Spinal cord (tissue), 9 donors: ENCODE measurements at regions not wholly inside any gene's neighbourhood (a gene's known extent, or its start where the extent isn't known, plus 50 kb on each side); places are given as distances from the start of the nearest gene placed in this dataset.

Source experiments
- DNase-seq, 6 donors: peaks; one replicate each; pipeline versions ENCODE4 v3.0.0 to v3.0.0-alpha.2; 2013 to 2015; ENCODE audit warnings: low spot score in 6 of 6, low read depth in 4 of 6
- H3K27ac ChIP-seq: one replicate; pipeline ENCODE4 v1.5.1; 2013; ENCODE audit warnings: low read depth, low read length, control low read depth
- H3K27me3 ChIP-seq: one replicate; pipeline ENCODE4 v1.6.1; 2013; ENCODE audit warnings: low read length; ENCODE audit not compliant: control insufficient read depth, insufficient read depth
- H3K36me3 ChIP-seq: one replicate; pipeline ENCODE4 v1.6.1; 2013; ENCODE audit warnings: low read length; ENCODE audit not compliant: control insufficient read depth, insufficient read depth
- H3K4me1 ChIP-seq: one replicate; pipeline ENCODE4 v1.6.1; 2013; ENCODE audit warnings: low read length; ENCODE audit not compliant: control insufficient read depth, insufficient read depth
- H3K4me3 ChIP-seq: one replicate; pipeline ENCODE4 v1.5.1; 2013; ENCODE audit warnings: low read depth, low read length, control low read depth
- H3K9me3 ChIP-seq: one replicate; pipeline ENCODE4 v1.6.1; 2013; ENCODE audit warnings: low read length; ENCODE audit not compliant: control insufficient read depth, insufficient read depth
- WGBS: methylation state at CpG from one replicate; pipeline ENCODE4 v1.1.5; 2013; ENCODE audit warnings: missing lambda C conversion rate; ENCODE audit not compliant: insufficient coverage; 5-methylcytosine and 5-hydroxymethylcytosine counted together
- donor health status: healthy.

DNA sequence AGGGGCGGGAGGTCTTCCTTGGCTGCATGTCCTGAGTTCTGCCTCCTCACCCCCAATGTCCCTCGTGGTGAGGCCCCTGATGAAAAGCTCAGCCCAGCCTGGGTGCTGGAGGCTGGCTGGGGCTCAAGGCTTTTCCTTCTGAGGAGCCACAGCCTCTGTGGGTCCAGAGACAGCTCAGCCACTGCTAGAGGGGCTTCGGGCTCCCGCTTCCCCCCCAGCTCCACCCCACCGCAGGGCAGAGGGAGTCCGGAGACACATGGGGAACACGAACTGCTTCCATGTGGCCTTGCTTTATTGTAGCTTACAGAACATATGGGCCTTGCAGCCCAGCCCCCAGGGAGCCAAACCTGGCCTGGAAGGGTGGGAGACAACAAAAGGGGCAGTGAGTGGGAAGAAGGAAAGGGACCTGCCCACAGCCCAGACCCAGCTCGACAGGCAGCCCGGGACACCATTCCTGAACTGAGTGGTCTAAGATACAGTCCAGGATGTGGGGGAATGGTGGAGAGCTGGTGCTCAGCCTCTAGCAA lies 89.9 kb upstream of the NKX1-1 start:
- no peak for DNase-seq
- Histone ChIP-seq H3K4me1 (peaks cover 13% of the 10 kb centered on the region), H3K36me3 (no peaks in the 10 kb centered on the region), H3K27ac (no peak overlapping the region), H3K27me3 (peaks cover 7% of the 10 kb centered on the region), H3K4me3 (no peak overlapping the region), H3K9me3 (no peaks in the 10 kb centered on the region)
- WGBS = 82% methylated on average over 8 of the region's 9 CpGs

GRCh38 chr4:1495416-1496115 lies 89.3 kb upstream of the NKX1-1 start:
- Histone ChIP-seq H3K27me3 (peaks cover 13% of the 10 kb centered on the region), H3K36me3 (no peaks in the 10 kb centered on the region), H3K27ac (no peak overlapping the region), H3K9me3 (no peaks in the 10 kb centered on the region), H3K4me3 (no peak overlapping the region), H3K4me1 (peaks cover 19% of the 10 kb centered on the region)
- WGBS = 80% methylated on average over 33 of the region's 34 CpGs
- DNase-seq = no peak

DNA sequence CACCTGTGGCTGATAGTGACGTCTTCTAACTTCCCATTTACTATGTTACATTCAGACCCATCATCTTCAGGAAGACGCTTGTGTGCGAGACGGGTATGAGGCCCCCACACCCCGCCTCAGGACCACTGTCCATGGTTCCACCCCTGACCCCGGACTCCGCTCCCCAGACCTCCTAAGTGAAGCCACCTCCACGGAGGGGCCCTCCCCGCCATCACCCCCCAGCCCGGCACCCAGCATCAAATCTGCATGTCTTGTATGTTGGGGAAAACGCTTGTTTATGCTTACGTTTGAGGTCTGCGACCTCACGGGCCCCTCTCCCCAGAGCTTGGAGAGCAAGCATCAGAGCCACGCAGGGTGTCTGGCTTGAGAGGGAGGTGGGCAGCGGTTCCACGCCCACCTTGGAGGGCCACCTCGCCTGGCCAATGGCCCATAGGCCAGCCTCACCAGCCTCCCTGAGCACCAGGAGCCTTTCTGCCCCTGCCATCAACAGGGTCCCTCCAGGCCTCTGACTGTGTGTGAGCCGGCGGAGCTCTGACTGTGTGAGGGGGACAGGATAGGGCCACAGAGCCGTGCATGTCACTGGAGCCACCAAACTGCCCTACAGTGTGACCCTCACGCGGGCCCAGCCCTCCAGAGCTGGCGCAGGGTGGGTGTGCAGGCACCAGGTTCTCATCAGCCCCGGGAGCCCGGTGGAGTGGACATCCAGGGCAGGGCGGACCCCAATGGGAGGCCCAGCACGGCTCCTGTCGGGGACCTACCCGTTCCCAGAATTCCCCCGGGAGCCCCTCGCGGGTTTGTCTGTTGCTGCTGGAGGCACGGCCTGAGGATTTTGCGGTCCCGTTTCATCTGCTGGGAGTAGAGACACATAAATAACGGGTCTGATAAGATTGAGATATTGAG lies 88.4 kb upstream of the NKX1-1 start:
- no peak for DNase-seq
- no peaks in the 10 kb centered on the region for H3K9me3 ChIP-seq
- H3K36me3 ChIP-seq = no peaks in the 10 kb centered on the region
- H3K4me1 ChIP-seq = peaks cover 28% of the 10 kb centered on the region
- H3K27me3 ChIP-seq = peaks cover 15% of the 10 kb centered on the region
- H3K27ac ChIP-seq = no peak overlapping the region
- WGBS = 89% methylated on average over 32 of the region's 37 CpGs
- H3K4me3 ChIP-seq = no peak overlapping the region

GRCh38 chr4:1493540-1494287 lies 87.5 kb upstream of the NKX1-1 start:
- WGBS = 68% methylated on average over 28 of the region's 28 CpGs
- no peaks in the 10 kb centered on the region for H3K9me3 ChIP-seq
- no peaks in the 10 kb centered on the region for H3K36me3 ChIP-seq
- no peak overlapping the region for H3K4me3 ChIP-seq
- peaks cover 37% of the 10 kb centered on the region for H3K4me1 ChIP-seq
- DNase-seq = no peak
- no peak overlapping the region for H3K27ac ChIP-seq
- peaks cover 18% of the 10 kb centered on the region for H3K27me3 ChIP-seq

DNA sequence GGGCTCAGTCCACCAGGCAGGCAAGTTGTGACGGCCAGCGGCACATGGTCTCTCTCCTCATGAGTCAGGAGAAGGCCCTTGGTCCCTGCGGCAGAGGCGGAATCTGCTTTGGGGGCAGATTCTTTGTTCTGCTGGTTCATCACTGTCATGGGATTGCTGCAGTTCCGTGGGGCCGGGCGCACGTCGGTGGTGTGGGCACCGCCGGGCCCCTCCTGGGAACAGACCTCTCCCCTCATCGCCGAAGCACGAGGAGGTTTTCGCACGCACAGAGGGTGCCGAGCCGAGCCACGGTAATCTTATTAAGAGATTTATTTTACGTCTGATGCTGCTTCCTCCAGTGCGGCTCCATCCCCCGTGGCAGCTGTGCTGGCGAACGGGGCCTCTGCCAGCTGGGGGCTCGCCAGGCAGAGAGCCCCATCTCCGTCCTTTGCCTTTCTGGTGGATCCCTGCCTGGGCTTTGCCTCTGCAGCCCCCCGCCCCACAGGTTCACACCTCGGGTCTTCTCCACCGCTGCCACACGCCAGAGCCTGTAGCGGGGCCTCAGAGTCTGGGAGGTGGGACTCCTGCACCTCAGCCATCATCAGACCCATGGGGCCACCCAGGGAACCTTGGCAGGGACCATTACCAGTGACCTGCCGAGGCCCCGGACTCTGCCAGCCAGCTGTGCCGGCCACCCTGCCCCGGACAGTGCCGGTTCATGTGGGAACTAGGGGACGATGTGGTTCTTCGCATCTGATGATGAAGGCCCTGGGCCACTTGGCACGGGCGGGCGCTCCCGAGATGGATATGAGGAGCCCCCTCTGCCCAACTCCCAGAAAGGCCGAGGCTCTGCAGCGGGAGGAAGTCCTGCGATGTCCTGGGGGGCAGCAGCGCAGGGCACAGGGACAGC lies 86.7 kb upstream of the NKX1-1 start:
- DNase-seq = peak in 1 of 6 donors; percentile 31
- no peaks in the 10 kb centered on the region for H3K9me3 ChIP-seq
- 59% methylated on average over 46 of the region's 46 CpGs for WGBS
- H3K27ac ChIP-seq = no peak overlapping the region
- no peaks in the 10 kb centered on the region for H3K36me3 ChIP-seq
- no peak overlapping the region for H3K4me3 ChIP-seq
- peaks cover 37% of the 10 kb centered on the region for H3K4me1 ChIP-seq
- H3K27me3 ChIP-seq = peaks cover 18% of the 10 kb centered on the region

- no peaks in the 10 kb centered on the region for H3K9me3 ChIP-seq
- peaks cover 18% of the 10 kb centered on the region for H3K27me3 ChIP-seq
- no peak overlapping the region for H3K4me3 ChIP-seq
- no peak for DNase-seq
- WGBS = 84% methylated on average over 5 of the region's 5 CpGs
- no peak overlapping the region for H3K27ac ChIP-seq
- no peaks in the 10 kb centered on the region for H3K36me3 ChIP-seq
- peaks cover 37% of the 10 kb centered on the region for H3K4me1 ChIP-seq
Measured at GRCh38 chr4:1492142-1492457, 85.9 kb upstream of the NKX1-1 start.

GRCh38 chr4:1491328-1492141 lies 85.3 kb upstream of the NKX1-1 start:
- WGBS = 88% methylated on average over 21 of the region's 21 CpGs
- H3K9me3 ChIP-seq = no peaks in the 10 kb centered on the region

GRCh38 chr4:1490654-1491327 lies 84.5 kb upstream of the NKX1-1 start:
- no peaks in the 10 kb centered on the region for H3K36me3 ChIP-seq
- H3K4me1 ChIP-seq = peaks cover 37% of the 10 kb centered on the region
- peak in 1 of 6 donors; percentile 73 for DNase-seq
- peaks cover 18% of the 10 kb centered on the region for H3K27me3 ChIP-seq
- 29% methylated on average over 29 of the region's 32 CpGs for WGBS
- no peak overlapping the region for H3K27ac ChIP-seq
- H3K4me3 ChIP-seq = no peak overlapping the region
- H3K9me3 ChIP-seq = peaks cover 5% of the 10 kb centered on the region

More at GRCh38 chr4:1491328-1492141, 85.3 kb upstream of the NKX1-1 start:
- no peak for DNase-seq
- H3K36me3 ChIP-seq = no peaks in the 10 kb centered on the region
- H3K4me3 ChIP-seq = no peak overlapping the region
- no peak overlapping the region for H3K27ac ChIP-seq
- peaks cover 37% of the 10 kb centered on the region for H3K4me1 ChIP-seq
- peaks cover 18% of the 10 kb centered on the region for H3K27me3 ChIP-seq
